ENCODE measurements at regions not wholly inside any gene's neighbourhood (a gene's known extent, or its start where the extent isn't known, plus 50 kb on each side); places are given as distances from the start of the nearest gene placed in this dataset.
A peak's percentile ranks its signal among the peaks of the same experiment; 100 is the strongest.

- DNase-seq (ENCODE audit: low read depth in 2 of 2), result no peak
Observed at GRCh38 chr3:150220041-150220440, 188.1 kb upstream of the TSC22D2 start.

GRCh38 chr3:150218841-150219240 is 189.3 kb upstream of the TSC22D2 start:
- DNase-seq (ENCODE audit: low read depth in 2 of 2), result no peak

DNA sequence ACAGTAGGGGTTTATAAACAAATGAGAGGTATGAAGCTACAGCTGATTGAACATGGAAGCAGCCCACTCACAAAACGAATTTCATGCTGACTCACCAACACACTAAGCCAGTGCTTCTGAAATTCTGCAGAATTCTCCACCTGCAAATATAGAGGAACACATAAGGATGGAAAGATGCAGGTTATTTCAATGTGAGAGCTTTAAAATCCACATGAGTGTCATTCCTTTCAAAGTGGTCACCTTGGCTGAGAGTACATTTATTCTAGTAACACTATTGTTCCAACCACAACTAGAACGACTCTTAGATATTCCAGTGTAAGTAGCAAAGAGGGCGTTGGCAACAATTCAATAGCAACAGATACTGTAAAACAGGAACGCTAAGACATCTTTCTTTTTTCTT is 189.9 kb upstream of the TSC22D2 start:
- DNase-seq (ENCODE audit: low read depth in 2 of 2), result no peak

DNA sequence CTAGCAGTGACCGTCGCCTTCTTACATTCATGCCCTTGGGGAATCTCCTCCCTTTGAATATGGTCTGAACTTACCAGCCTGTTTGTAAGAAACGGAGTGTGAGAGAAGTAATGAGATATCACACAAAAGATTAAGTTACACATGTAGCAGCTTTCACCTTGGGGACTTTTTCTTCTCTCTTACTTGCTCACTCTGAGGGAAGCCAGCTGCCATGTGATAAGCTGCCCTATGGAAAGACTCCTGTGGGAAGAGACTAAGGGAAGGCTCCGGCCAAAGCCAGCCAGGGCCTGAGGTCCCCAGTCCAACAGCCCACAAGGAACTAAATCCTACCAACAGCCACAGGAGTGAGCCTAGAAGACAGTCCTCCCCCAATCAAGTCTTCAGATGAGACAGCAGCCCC is 190.4 kb upstream of the TSC22D2 start:
- DNase-seq (ENCODE audit: low read depth in 2 of 2), result no peak

DNA sequence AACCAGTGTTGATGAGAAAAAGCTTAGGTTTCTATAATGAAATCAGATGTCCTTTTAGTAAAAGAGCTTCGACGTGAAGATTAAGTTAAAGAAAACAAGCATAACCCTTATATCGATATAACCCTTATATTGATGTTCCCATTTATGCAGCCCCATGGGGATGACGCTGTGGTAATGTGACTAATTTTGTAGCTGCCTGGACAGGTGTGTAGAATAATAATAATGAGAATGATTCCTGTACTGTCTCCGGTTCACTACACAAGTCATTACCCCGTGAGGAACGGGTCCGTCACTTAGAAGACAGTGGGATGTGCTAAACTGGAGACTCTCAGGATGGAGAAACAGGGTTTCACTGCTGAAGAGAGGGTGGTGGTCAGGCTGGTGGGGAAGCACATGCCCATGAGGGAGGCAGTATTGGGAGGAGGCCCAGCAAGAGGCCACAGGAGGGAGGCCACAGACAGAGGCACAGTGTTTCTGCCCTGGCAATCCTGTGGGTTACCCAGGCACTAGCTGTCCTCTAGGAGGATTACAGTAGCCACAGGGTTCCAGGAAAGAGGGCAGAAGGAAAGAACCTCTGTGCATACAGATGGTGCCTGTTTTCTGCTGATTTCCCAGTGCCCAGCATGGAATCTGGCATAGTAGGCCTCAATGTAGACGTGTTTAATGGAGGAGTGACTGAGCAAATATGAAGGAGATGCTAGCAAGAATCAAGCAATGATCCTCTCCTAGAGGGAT is 191.1 kb upstream of the TSC22D2 start:
- no peak for DNase-seq (ENCODE audit: low read depth in 2 of 2)

GRCh38 chr3:150216041-150216811 is 191.9 kb upstream of the TSC22D2 start:
- peak in 1 of 2 donors; percentile 20 for DNase-seq (ENCODE audit: low read depth in 2 of 2)

DNA sequence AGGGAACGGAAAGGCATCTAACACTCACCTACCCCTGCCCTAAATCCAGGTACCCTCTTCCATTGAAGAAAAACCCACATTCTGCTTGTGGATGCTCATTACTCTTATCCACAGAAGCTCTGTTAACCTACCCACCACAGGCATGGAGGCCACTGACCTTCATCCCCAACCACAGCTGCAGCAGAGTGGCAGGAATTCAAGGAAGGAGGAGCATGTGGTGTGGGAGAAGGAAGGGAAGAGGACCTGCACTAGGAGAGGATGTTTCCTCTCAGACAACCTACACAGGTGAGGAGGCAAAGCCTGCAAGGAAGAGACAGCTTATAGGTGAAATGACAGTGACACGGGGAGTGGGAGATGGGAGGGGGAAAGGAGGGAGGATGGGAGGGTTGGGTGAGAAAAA is 192.5 kb upstream of the TSC22D2 start:
- no peak for DNase-seq (ENCODE audit: low read depth in 2 of 2)

DNA sequence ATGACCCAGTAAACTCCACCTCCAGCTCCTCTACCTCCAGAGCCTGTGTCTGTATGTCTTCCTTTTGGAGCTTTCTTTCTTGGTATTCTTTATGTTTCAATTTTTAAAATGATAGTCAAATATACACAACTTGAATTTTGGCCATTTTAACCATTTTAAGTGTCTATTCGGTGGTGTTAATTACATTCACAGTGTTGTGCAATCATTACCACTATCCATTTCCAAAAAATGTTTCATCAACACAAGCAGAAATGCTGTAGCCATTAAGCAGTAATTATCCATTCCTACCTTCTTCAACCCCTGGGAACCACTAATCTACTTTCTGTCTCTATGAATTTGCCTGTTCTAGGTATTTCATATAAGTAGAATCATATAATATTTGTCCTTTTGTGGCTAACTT is 194.5 kb upstream of the TSC22D2 start:
- DNase-seq (ENCODE audit: low read depth in 2 of 2), result no peak

DNA sequence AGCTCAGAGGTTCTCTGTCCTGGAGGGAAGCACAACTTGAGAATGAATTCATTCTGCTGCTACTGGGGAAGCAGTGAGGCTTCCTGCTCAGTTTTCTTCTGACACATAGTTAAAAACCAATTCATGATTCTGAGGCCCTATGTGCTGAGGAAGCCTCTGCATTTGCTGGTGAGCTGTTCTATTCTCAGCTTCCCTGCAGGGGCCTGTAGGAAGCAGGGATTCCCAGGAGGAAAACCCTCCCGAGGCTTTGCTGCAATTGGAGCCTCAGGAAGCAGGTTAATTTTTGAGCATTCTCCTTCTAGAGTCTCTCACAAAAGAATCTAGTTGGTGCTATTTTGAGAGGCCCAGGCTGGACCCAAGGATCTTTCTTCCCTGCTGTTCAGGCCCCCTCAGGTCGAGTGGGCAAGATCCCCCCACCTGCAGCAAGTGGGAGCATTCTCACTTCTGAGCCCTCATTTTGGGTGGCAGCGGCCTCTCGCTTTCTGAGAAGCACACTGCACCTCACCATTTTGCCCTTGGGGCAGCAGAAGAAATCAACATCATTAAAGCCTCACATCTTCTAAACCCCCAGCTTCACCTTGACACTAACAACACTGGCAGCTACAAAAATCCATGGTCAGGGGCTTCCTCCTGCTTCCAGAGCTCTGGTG is 197.5 kb upstream of the TSC22D2 start:
- no peak for DNase-seq (ENCODE audit: low read depth in 2 of 2)

DNA sequence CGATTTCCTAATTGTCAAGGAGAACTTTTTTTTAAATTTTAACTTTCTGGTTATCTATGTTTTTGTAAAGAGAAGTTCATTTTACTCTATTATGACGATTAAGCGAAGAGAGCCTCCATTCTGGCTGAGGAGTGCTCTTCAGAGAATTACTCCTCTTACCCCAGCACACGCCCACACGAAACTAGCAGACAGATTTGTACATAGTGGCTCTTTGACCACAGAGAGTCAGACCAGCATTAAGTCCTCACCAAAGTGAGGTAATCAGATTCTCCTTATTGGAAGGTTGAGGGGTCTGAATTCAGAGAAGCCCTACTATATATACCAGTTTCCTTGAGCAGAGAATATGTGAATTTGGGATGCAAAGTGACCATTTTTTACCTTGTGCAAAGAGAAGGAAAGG is 204.8 kb upstream of the TSC22D2 start:
- DNase-seq (ENCODE audit: low read depth in 2 of 2), result no peak

GRCh38 chr3:150202711-150203110 is 205.4 kb upstream of the TSC22D2 start:
- DNase-seq (ENCODE audit: low read depth in 2 of 2), result no peak

DNA sequence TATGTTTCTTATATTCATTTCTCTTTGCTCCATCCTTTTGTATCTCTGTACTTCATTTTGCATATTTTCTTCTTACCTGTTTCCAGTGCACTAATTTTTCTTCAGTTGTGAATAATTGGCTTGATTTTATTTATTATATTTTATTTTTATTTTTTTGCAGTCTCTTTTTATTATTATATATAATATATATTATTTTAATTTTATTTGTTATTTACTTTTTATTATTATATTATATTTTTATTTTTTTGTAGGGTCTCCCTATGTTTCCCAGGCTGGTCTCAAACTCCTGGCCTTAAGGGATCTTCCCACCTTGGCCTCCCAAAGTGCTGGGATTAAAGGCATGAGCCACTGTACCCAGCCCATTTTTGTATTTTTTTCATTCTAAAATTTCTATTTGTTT is 213.1 kb upstream of the TSC22D2 start:
- DNase-seq (ENCODE audit: low read depth in 2 of 2), result no peak

GRCh38 chr3:150194513-150194912 is 213.6 kb upstream of the TSC22D2 start:
- DNase-seq (ENCODE audit: low read depth in 2 of 2), result no peak

DNA sequence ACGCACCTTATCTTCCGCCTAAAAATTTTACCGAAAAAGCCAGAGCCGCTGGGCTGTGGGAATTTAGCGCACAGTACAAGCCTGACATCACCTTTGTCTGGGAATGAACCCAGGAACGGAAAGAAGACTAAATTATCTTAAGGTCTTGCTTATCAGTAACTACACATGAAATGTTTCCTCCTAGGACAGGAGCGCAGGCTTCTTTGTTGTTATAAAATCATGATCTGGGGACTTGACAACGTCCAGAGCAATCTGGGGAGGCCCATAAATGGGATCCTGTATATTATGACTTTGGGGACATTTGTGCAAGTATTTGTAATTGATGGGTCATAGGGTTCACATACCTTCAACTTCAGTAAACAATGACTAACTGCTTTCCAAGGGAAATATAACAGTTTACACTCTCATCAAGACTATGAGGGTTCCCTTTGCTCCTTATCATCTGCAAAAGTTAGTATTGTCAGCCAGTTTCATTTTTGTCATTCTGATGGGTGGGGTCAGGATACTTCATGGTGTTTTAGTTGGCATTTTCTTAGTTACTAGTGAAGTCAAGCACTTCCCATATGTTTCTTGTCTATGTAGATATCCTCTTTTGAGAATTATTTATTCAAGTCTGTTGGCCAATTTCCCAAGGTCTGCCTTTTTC is 213.9 kb upstream of the PFN2 start:
- DNase-seq (ENCODE audit: low read depth in 2 of 2), result peak in 1 of 2 donors; percentile 9

DNA sequence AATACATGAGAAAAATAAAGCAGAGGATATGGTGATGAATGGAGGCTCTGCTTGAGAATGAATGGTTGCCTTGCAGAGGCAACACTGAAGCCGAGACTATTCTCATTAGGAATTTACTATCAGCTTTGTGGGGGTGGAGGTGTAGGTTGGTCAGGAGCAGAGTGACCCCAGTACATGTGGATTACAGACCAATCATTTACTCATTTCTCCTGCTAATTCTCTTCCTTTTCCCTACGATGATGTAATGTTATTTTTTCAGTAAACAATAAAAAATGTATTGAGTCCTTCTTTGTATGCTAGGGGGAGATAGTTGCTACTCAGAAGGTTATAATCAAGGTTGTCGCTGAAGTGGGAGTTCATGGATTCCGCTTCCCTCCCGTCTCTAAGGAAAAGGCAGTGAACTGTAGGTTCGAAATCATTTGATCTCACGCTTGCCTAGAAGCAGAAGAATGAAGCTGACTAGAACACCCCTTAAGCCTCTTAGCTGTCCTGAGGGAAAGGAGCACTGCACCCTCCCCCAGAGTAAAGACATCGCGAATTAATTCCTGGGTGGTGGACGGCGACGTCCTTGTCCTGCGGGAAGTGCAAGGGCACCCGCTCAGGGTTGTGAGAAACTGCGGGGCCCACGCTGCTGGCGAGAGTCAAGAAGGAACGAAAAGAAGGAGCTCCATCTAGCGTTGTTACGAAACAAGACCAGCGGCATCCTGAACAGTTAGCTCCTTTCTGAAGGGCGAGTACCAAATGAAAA is 213.2 kb upstream of the PFN2 start:
- peak; percentile 11 to 74 for DNase-seq (ENCODE audit: low read depth in 2 of 2)

DNA sequence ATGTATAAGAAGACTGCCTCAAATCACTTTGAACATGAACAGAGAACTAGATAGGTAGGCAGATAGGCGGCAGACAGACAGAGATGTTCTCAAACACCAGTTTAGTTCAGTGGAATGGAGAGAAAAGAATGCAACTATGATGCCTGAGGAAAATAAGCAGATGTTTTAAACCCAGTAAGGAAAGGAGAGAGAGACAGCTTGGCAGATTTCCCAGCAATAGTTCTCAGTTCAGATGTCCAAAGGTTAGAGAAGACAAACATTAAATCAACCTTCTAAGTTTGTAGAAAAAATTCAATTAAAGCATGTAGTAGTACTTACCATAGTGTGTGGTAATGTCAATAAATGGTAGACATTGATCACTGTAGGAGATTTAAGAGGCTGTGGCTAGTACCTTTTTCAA is 209.6 kb upstream of the PFN2 start:
- DNase-seq (ENCODE audit: low read depth in 2 of 2), result peak in 1 of 2 donors; percentile 12

GRCh38 chr3:150179330-150179729 is 208.6 kb upstream of the PFN2 start:
- DNase-seq (ENCODE audit: low read depth in 2 of 2), result no peak

- DNase-seq (ENCODE audit: low read depth in 2 of 2), result no peak
Observed at GRCh38 chr3:150177673-150178381, 207.1 kb upstream of the PFN2 start.

DNA sequence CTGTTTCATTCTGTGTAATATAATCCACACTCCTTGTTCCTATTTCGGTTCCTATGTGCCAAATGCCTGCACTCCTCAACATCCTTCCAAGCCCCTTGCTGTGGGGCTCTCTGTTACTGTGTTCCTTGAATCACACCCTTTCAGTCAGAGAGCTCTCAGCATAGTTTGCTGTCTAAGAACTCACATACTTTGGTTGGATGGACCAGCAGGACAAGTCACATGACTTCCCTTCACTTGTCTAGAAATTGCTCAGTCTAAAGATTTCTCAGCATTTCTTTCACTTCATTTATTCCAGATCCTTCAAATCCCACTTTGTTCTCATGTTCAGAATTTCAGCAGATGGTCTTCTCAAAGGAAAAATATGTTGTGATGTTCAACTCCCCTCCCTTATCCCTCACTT is 203.5 kb upstream of the PFN2 start:
- DNase-seq (ENCODE audit: low read depth in 2 of 2), result no peak

DNA sequence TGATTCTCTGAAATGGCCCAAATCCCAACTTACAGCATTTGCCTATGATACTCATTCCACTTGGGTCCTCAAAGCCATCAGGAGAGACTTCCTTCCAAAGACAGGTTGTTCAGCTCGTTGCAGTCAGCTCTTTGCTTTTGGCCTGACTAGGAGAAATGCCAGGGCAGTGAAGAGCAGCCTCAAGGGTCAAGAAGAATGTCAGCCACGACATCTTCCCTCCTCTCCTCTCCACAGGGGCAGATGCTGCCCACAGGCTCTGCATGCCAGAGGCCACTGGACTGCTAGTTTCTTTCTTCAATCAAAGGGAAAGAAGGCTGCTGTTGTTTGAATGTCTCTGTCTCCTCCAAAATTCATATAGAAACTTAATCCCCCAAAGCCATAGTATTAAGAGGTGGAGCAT is 201.7 kb upstream of the PFN2 start:
- DNase-seq (ENCODE audit: low read depth in 2 of 2), result no peak
